ENCODE measurements at regions not wholly inside any gene's neighbourhood (a gene's known extent, or its start where the extent isn't known, plus 50 kb on each side); places are given as distances from the start of the nearest gene placed in this dataset.

DNA sequence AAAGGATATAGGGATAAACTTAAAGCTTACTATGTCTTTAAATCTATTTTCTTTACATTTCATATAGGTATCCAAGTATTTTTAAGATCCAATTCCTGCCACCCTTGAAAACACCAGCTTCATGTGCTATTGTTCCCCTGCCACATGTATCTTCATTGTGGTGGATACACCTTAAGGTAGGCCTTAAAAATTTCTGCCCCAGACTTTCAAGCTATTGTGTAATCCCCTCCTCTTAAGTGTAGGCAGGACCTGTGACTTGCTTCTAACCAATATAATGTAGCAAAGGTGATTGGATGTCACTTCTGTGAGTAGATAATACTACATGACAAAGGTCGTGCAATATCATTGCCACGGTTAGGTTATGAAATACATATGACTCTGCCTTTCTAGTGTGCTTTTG is 119.5 kb downstream of the RAD51AP2 start:
- H3K9me3 ChIP-seq (ENCODE audit: low read length), result peaks cover 4% of the 10 kb centered on the region
- no peaks in the 10 kb centered on the region for H3K9me2 ChIP-seq (ENCODE audit: insufficient read depth, low read length)
- H3K79me2 ChIP-seq (replicated peaks; ENCODE audit: insufficient read depth, low read length), result no peaks in the 10 kb centered on the region
- H3F3A ChIP-seq (ENCODE audit: insufficient read depth, low read length, poor library complexity, severe bottlenecking), result no peaks in the 10 kb centered on the region
- no peak overlapping the region for H3K4me3 ChIP-seq (ENCODE audit: low read length)
- no peak overlapping the region for H2AFZ ChIP-seq (ENCODE audit: low read depth, low read length)
- H3K27ac ChIP-seq (ENCODE audit: low read length), result no peak overlapping the region
- H3K4me2 ChIP-seq (ENCODE audit: low read length), result no peak overlapping the region
- TF ChIP-seq, protein P1, sequence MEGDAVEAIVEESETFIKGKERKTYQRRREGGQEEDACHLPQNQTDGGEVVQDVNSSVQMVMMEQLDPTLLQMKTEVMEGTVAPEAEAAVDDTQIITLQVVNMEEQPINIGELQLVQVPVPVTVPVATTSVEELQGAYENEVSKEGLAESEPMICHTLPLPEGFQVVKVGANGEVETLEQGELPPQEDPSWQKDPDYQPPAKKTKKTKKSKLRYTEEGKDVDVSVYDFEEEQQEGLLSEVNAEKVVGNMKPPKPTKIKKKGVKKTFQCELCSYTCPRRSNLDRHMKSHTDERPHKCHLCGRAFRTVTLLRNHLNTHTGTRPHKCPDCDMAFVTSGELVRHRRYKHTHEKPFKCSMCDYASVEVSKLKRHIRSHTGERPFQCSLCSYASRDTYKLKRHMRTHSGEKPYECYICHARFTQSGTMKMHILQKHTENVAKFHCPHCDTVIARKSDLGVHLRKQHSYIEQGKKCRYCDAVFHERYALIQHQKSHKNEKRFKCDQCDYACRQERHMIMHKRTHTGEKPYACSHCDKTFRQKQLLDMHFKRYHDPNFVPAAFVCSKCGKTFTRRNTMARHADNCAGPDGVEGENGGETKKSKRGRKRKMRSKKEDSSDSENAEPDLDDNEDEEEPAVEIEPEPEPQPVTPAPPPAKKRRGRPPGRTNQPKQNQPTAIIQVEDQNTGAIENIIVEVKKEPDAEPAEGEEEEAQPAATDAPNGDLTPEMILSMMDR (IDR thresholded peaks at IDR 0.05; ENCODE audit: poor library complexity, severe bottlenecking), result no peak
- TF ChIP-seq EZH2 (IDR thresholded peaks at IDR 0.05; ENCODE audit: borderline replicate concordance, insufficient read depth, low read length, poor library complexity, severe bottlenecking), result no peak
- TF ChIP-seq RAD21 (conservative IDR thresholded peaks at IDR 0.05), result no peak
- TF ChIP-seq SMC3 (conservative IDR thresholded peaks at IDR 0.05; ENCODE audit: poor library complexity), result no peak
- TF ChIP-seq TAF1 (IDR thresholded peaks at IDR 0.05; ENCODE audit: low read depth), result no peak
- no peak for TF ChIP-seq POLR2AphosphoS5 (IDR thresholded peaks at IDR 0.05)
- no peak for TF ChIP-seq MXI1 (conservative IDR thresholded peaks at IDR 0.05; ENCODE audit: poor library complexity, severe bottlenecking)
- TF ChIP-seq, protein P2, sequence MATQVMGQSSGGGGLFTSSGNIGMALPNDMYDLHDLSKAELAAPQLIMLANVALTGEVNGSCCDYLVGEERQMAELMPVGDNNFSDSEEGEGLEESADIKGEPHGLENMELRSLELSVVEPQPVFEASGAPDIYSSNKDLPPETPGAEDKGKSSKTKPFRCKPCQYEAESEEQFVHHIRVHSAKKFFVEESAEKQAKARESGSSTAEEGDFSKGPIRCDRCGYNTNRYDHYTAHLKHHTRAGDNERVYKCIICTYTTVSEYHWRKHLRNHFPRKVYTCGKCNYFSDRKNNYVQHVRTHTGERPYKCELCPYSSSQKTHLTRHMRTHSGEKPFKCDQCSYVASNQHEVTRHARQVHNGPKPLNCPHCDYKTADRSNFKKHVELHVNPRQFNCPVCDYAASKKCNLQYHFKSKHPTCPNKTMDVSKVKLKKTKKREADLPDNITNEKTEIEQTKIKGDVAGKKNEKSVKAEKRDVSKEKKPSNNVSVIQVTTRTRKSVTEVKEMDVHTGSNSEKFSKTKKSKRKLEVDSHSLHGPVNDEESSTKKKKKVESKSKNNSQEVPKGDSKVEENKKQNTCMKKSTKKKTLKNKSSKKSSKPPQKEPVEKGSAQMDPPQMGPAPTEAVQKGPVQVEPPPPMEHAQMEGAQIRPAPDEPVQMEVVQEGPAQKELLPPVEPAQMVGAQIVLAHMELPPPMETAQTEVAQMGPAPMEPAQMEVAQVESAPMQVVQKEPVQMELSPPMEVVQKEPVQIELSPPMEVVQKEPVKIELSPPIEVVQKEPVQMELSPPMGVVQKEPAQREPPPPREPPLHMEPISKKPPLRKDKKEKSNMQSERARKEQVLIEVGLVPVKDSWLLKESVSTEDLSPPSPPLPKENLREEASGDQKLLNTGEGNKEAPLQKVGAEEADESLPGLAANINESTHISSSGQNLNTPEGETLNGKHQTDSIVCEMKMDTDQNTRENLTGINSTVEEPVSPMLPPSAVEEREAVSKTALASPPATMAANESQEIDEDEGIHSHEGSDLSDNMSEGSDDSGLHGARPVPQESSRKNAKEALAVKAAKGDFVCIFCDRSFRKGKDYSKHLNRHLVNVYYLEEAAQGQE (IDR thresholded peaks at IDR 0.05; ENCODE audit: borderline replicate concordance), result no peak
- no peak for TF ChIP-seq EP300 (conservative IDR thresholded peaks at IDR 0.05; ENCODE audit: poor library complexity, severe bottlenecking)
- no peak overlapping the region for H3K9ac ChIP-seq (ENCODE audit: low read length)
- no peaks in the 10 kb centered on the region for H3K27me3 ChIP-seq (ENCODE audit: insufficient read depth, low read depth, low read length)
- H4K20me1 ChIP-seq (ENCODE audit: insufficient read depth), result no peaks in the 10 kb centered on the region
- no peaks in the 10 kb centered on the region for H3K36me3 ChIP-seq (ENCODE audit: insufficient read depth, low read length)

- H3K27me3 ChIP-seq (ENCODE audit: insufficient read depth, low read depth, low read length), result no peaks in the 10 kb centered on the region
- H3K36me3 ChIP-seq (ENCODE audit: insufficient read depth, low read length), result no peaks in the 10 kb centered on the region
- H3F3A ChIP-seq (ENCODE audit: insufficient read depth, low read length, poor library complexity, severe bottlenecking), result no peaks in the 10 kb centered on the region
- H3K4me3 ChIP-seq (ENCODE audit: low read length), result no peak overlapping the region
- H4K20me1 ChIP-seq (ENCODE audit: insufficient read depth), result no peaks in the 10 kb centered on the region
- no peaks in the 10 kb centered on the region for H3K9me2 ChIP-seq (ENCODE audit: insufficient read depth, low read length)
- H3K9me3 ChIP-seq (ENCODE audit: low read length), result no peaks in the 10 kb centered on the region
- TF ChIP-seq EP300 (conservative IDR thresholded peaks at IDR 0.05; ENCODE audit: poor library complexity, severe bottlenecking) (no peak), RAD21 (conservative IDR thresholded peaks at IDR 0.05) (no peak), SMC3 (conservative IDR thresholded peaks at IDR 0.05; ENCODE audit: poor library complexity) (no peak), TAF1 (IDR thresholded peaks at IDR 0.05; ENCODE audit: low read depth) (no peak), MXI1 (conservative IDR thresholded peaks at IDR 0.05; ENCODE audit: poor library complexity, severe bottlenecking) (no peak), EZH2 (IDR thresholded peaks at IDR 0.05; ENCODE audit: borderline replicate concordance, insufficient read depth, low read length, poor library complexity, severe bottlenecking) (no peak), POLR2AphosphoS5 (IDR thresholded peaks at IDR 0.05) (no peak)
- TF ChIP-seq, protein P2 (IDR thresholded peaks at IDR 0.05; ENCODE audit: borderline replicate concordance), result no peak
- TF ChIP-seq, protein P1 (IDR thresholded peaks at IDR 0.05; ENCODE audit: poor library complexity, severe bottlenecking), result no peak
- no peak overlapping the region for H2AFZ ChIP-seq (ENCODE audit: low read depth, low read length)
- no peaks in the 10 kb centered on the region for H3K79me2 ChIP-seq (replicated peaks; ENCODE audit: insufficient read depth, low read length)
- no peak overlapping the region for H3K4me2 ChIP-seq (ENCODE audit: low read length)
- H3K9ac ChIP-seq (ENCODE audit: low read length), result no peak overlapping the region
- H3K27ac ChIP-seq (ENCODE audit: low read length), result no peak overlapping the region
These were observed 129.4 kb downstream of the RAD51AP2 start for GRCh38 chr2:17388798-17389197.

Measured in neural cell (in vitro differentiated cells).